ENCODE measurements at regions not wholly inside any gene's neighbourhood (a gene's known extent, or its start where the extent isn't known, plus 50 kb on each side); places are given as distances from the start of the nearest gene placed in this dataset.

DNA sequence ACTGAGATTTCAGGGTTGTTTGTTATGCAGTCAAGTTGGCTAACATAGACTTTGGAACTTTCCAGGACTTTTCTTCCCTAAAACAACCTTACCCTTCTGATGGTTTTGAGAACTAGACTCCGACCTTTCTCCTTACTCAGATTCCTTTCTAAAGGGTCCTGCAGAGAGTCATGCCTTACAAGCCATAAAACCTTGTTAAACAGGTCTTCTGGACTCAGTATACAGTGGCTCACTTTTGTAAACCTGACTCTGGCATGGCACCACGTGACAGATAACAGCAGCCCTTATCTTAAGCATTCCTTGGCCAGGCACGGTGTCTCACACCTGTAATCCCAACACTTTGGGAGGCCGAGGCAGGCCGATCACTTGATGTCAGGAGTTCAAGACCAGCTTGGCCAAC lies 253.2 kb upstream of the RAB6C start:
- no peak for DNase-seq (ENCODE audit: low read depth)

DNA sequence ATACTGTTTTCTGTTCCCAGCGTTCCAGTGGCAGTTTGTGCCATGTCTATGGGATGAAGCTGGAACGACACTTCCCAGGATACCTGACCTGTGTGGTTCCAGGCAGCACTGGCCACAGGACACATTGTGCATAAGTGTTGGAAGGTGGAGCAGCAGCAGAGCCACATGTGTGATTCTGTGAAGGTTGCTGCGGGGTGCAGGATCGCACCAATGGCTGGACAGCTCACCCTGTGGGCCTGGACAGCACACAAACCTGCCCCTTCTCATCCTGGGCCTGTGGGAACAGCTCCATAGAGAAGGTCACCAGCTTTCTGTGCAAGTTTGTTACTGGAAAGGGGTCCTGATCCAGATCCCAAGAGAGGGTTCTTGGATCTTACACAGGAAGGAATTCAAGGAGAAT lies 252.2 kb upstream of the RAB6C start:
- DNase-seq (ENCODE audit: low read depth), result no peak

DNA sequence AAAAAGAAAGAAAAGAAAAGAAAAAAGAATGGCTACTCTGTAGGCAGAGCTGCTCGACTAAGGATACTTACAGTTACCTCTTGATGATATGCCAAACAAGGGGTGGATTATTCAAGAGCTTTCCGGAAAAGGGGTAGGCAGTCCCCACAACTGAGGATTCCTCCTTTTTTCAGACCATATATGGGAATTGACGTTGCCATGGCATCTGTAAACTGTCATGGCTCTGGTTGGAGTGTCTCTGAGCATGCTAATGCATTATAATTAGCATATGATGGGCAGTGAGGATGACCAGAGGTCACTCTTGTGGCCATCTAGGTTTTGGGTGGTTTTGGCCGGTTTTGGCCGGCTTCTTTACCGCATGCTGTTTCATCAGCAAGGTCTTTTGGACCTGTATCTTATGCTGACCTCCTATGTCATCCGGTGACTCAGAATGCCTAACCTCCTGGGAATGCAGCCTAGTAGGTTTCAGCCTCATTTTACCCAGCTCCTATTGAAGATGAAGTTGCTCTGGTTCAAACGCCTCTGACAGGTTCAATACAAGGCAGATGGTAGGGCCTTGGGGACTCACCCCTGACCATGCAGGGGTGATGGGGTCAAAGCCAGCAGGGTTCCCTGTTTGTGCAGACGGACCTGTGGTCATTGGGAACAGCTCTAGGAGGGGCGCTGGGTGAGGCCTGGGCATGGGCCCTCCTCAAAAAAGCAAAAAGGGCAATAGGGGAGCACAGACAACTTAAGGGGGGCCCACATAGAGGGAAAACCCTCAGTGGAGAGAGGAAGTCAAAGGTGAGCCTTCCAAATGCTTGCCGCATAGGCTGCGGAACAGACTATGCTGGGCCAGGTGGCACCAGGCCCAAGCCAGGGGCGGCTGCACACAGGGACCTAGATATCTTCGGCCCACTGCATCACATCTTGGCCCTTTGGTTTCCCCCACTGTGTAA lies 251.2 kb upstream of the RAB6C start:
- DNase-seq (ENCODE audit: low read depth), result no peak

DNA sequence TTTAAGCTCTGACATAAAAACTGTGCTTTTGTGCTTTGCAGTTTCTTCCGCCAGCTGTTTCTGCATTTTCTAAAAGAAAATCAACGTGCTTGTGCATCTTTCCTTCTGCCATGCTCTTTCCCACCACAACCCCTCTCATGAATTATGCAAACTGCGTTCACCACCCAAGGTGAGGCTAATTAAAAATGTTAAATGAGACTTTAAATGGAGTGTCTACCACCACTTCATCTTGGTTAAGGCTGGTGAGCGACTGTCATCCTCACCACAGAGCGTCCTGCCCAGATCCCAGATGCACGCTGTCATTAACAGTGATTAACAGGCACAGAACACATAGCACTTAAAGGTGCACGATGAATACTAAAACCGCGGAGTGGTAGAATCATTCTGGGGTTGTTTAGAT lies 250.5 kb upstream of the RAB6C start:
- no peak for DNase-seq (ENCODE audit: low read depth)

DNA sequence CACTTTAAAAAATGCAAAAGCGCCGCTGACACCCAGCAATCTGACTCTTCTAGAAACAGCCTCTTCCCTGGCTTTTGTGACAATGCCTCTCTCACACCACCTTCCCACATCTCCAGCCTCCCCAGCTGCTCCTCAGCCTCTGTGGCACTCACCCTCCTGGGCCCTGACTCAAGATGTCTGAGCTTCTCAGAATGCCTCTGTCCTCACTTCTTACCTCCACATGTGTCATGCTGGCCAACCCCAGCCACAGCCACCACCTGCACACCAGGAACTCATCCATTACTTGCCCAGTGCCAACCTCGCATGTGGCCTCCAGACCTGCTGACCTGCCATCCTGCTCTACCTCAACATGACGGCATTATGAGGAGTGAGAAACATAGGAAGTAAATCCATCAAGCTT lies 249.8 kb upstream of the RAB6C start:
- DNase-seq (ENCODE audit: low read depth), result no peak

DNA sequence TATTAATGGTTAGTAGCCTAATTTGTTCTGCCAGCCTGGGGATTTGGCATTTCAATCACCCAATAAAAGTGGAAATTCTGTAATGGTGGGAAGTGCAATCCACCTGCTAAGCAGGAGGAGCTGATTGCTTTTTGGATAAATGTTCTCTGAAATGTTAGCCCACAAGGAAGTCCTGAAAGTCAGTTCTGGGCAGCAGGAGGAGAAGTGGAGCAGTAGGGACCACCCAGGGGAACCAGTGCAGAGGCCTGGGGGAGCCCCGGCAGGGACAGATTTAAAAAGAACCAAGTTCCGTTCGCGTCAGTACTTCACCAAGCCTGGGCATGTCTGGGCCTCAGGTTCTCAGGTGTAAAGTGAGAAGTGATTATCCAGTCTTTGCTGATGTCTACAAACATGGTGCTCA lies 248.5 kb upstream of the RAB6C start:
- DNase-seq (ENCODE audit: low read depth), result no peak

DNA sequence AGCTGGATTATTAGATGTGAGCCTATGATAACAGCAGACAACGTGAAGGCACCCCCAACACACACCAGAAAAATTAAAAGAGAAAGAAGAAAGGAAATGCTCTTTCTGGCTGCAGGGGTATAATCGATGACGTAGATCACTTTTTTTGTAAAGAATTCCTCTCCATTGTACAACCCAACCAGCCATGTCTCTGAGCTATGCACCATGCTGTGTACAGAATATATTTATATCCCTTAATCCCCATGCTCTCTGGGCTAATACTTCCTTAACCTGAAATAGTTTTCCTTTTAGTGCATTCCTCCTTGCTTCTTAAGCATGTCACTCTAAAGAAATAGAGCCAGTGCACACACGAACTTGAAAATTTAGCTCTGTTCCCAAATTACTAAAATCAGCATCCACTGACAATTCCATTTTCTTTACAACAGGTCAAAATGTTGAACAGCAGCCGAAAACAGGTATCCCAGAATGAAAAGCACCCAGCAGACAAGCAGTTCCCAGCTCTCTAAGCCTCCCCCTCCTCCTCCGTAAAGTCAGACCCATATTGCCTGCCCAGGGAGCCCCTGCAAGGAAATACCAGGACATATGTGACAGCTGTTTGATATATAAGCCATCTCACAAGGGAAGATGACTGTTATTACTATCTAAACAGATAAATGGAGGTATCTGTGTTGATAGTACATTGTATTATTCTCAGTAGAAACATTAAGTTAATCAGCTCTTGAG lies 247.4 kb upstream of the RAB6C start:
- no peak for DNase-seq (ENCODE audit: low read depth)

DNA sequence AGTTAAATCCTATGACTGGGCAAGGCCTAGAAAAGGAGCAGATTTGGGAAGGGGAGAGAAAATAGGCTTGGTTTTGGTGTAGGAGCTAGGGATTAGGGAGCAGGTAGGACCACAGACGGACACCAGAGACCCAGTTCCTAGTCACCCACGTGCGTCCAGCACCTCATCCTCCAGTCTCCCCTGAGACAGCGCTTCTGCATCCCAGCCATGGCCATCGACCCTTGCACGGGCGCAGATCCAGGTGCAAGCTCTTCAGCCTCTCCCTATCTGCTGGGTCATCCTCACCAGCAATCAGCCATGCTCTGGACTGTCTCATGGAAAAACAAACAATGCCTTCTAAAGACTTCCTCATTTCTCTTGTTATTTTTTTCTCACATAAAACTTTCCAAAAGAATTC lies 246.8 kb upstream of the RAB6C start:
- no peak for DNase-seq (ENCODE audit: low read depth)

DNA sequence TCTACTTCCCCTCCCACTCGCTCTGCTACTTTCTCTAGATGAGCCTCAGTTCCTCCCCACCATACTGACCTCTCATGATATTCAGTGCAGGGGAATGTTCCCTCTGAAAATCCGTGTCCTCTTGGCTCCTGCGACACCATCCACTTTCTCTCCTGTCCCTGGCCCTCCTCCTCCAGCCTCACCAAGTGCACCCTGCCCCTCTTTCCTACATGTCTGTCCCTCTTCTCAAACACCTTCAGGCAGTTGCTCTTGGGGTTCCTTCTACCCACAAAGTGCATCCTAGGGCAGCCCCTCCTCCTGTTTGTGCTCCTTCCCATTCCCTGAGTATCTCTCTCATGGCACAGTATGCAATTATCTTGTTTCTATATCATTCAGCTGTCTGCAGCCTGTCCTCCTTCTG lies 246.4 kb upstream of the RAB6C start:
- DNase-seq (ENCODE audit: low read depth), result no peak

DNA sequence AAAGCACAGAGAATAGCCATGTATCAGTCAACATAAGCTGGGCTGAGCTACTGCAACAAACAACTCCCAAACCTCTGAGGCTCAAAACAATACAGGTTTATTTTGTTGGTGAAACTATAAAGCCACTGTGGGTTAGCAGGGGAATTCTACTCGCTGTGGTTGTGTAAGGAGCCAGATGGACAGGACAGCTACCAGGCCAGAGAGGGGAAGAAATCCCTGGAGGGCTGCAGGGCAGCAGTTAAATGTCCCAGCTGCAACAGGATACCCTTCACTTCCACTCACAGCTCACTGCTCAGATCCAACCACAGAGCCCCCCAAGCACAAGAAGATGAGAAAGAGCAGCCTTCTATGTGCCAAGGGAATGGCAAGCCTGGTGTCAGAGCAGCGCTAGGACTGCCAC lies 245.9 kb upstream of the RAB6C start:
- no peak for DNase-seq (ENCODE audit: low read depth)

DNA sequence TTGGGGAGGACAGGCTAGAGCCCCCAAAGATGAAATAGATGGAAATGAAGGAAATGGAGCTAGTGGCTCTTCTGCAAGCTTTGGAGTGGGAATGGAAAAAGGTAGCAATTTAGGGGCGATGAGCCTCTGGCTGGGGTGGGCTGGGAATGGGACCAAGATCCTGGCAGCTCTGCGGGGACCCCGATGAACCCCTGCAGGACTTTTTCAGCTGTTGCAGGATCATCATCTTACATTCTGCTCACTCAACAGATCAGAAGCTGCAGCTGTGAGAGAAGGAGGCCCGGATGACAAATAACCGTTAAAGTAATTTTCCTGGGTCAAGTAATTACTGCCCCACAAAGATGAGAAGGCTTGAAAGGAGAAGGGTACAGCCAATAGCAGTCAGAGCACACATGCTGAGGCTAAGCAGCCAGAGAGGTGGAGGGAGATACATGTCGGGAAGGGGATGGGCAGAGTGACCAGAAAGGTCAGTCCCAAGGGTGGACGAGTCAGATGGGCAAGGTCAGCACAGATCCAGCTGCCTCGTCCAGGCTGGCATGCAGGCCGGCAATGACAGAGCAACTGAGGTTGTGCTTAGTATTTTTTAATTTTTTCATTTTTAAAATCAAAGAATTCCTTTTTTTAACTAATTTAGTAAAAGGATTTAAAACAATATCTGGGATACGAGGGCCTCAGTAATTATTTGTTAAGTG lies 245.0 kb upstream of the RAB6C start:
- DNase-seq (ENCODE audit: low read depth), result no peak

DNA sequence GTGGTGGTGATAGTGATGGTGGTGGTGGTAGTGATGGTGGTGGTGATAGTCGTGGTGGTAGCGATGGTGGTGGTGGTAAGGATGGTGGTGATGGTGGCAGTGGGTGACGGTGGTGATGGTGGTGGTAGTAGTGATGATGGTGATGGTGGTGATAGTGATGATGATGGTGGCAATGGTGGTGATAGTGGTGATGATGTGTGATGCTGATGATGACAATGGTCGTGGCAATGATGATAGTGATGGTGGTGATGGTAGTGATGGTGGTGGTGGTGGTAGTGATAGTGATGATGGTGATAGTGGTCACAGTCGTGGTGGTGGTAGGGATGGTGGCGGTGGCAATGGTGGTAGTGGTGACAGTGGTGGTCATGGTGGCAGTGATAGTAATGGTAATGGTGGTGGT lies 243.9 kb upstream of the RAB6C start:
- no peak for DNase-seq (ENCODE audit: low read depth)

DNA sequence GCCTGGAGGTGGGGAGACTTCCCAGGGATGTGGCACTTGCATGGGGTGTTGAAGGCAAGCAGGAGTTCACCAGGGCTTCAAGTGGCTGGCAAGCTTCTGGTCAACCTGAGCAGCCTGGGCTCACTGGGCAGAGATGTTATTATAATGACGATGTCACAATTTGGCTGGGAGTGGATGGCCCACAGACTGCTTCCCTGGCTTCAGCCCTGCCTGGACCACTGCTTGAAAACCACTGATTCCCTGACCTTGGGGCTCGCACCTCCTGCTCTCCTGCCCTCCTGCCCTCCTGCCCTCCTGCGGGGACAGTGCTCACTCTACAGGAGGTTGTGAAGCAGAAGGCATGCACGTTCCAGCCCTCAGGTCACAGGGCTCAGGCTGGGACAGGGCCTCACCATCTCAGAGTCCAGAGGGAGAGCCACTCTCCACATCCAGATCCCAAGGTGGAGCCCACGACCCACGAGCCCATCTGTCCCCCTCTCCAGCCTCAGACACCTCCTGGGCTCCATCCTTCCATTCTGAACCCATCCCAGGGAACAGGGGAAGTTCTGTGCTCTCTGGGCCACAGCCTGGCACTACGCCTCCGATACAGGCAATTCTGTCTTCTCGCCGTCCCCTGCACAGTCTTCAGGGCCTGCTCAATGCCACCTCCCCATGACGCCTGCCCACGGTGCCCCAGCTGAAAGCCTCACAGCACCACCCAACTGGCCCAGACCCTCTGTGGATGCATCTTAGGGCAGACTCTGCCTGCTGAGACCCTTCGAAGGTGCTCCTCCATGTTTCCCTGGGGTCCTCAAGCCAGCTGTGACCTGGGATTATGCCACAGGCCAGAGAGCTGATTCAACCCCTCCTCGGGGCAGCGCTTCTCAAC lies 241.6 kb upstream of the RAB6C start:
- no peak for DNase-seq (ENCODE audit: low read depth)

DNA sequence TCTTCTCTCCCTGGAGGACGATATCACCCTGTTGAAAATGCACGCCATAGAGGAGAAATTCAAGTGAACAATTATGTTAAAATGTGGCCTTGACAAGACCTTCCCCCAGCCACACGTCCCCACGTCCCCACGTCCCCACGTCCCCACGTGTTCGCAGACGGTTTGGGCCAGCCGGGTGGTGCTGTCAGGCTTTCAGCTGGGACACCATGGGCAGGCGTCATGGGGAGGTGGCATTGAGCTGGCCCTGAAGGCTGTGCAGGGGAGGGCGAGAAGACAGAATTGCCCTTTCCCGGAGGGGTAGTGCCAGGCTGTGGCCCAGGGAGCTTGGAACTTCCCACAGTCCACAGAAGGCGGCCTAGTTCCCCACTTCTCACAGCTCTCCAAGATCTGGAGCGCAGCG lies 240.7 kb upstream of the RAB6C start:
- no peak for DNase-seq (ENCODE audit: low read depth)

DNA sequence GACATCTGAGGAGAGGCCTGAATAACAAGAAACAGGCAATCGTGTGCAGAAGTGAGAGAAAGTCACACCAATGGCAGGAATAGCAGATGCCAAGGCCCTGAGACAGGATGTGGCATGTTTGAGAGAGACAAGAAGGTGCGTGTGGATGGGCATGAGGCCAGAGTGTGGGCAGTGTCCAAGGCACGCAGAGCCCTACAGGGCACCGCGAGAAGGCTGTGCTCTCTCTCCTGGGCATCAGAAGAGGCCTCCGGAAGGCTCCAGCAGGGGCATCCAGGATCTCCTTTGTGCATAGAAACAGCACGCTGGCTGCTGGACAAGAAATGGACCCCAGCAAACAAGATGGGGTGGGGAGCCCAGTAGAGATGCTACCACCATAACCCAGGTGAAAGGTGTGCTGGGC lies 239.0 kb upstream of the RAB6C start:
- DNase-seq (ENCODE audit: low read depth), result no peak

DNA sequence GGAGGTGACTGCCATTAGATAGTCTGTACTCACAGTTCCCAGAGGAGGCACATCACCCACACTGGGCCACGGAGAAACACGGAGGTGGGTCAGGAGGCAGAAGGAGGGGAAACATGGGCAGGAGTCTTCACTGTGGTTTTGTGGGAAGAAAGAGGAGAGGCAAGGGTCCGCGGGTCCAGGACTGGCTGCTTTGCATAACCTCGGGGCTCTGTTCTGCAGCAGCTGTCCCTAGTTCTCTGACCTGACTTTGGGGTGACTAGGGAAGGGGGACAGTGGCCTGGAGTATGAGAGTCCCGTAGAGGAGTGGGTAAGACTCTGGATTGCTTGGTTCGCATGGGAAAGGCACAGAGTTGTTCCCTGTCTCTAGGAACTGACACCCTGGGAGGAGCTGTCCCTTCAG lies 238.3 kb upstream of the RAB6C start:
- no peak for DNase-seq (ENCODE audit: low read depth)

DNA sequence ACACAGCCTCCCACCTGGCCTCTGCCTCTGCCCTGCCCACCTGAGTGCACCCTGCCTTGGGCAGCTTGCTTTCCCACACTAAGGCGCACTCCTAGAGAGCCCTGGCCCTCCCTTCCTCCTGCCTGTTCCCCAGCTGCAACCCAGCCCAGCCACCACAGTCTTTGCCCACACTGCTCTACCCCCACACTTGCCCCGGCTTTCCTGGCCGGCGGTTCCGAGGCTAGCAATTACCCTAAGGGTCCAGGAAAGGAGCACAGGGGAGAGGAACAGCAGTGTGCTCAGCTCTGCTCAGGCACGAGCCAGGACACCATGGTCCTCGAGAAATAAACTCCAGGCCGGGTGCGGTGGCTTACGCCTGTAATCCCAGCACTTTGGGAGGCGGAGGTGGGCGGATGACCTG lies 237.8 kb upstream of the RAB6C start:
- no peak for DNase-seq (ENCODE audit: low read depth)

DNA sequence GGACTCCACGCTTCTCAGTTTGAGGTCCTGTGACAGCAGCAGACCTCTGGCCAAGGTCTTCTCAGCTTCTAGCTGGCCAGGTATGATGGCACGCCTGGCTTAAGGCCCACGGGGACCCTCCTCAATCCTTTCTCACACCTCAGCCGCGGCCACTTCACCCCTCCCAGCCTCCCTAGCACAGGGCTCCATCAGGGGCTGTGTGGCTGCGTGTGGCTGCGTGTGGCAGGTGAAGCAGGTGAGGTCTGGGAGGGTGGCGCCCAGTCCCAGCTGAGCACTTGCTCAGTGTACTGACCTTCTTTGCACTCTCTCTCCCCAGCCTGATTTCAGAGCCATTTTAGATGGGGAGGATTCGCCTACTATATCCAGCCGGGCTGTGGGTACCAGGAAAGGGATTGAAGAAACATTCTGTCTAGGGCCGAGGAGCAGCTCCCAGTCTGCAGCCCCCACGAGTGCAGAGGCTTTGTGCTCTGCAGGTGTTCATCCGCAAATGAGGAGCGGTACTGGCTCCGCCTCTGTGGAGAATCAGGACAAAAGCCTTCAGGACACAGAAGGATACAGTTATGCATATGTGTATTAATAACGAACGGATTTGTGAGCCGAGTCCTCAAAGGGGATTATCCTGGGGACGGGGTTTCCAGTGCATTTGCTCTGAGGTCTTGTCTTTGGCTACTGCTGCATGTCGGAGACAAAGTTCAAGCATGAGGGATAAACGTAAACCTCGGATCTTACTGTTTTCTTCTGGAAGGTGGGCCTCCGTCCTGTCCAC lies 236.9 kb upstream of the RAB6C start:
- DNase-seq (ENCODE audit: low read depth), result no peak

DNA sequence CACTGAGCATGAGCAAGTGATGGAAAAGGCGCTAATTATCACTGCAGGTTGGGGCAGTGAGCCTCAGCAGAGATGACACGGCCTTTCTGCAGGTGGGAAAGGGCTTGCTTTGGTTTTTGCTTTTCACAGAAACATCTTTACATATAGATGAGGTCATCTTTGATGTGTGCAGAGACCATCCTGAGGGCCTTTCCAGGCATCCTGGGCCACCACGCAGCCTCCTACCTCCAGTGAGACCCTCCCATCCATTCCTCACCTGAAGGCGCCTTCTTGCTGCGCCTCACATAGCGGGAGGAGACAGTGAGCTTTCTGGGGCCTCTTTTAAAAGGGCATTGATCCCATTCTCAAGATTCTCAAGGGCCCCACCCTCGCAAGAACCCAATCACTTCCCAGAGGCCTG lies 235.3 kb upstream of the RAB6C start:
- no peak for DNase-seq (ENCODE audit: low read depth)

DNA sequence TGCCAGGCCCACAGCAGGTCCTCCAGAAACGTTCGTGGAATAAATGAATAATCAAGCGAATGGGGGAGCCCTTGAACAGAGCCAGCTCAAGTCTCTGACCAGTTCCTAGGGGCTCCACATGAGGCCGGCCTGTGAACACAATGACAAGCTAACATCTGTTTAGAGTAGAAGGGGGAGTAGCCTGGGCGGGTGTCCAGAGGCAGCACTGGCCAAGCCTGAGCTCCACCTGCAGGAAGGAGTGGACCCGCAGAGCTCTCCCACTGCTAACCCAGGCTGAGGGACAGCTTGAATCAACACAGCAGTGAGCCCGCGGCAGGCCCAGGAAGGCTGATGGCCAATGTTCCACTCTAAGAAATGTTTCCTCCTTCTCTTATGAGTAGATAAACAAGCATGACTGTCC lies 234.8 kb upstream of the RAB6C start:
- DNase-seq (ENCODE audit: low read depth), result no peak
